ENCODE measurements at regions not wholly inside any gene's neighbourhood (a gene's known extent, or its start where the extent isn't known, plus 50 kb on each side); places are given as distances from the start of the nearest gene placed in this dataset.
"Not testable (repeated sequence)": the region's sequence is repeated elsewhere in the genome, so short reads cannot be mapped to it uniquely, and the experiment has no call there.

GRCh38 chr13:50452028-50452427, 391.5 kb downstream of the DLEU7 start:
- no peak for DNase-seq (ENCODE audit: low read depth, low spot score)

GRCh38 chr13:50452756-50453155, 390.7 kb downstream of the DLEU7 start:
- no peak for DNase-seq (ENCODE audit: low read depth, low spot score)

GRCh38 chr13:50453188-50453587, 390.3 kb downstream of the DLEU7 start:
- no peak for DNase-seq (ENCODE audit: low read depth, low spot score)

- DNase-seq (ENCODE audit: low read depth, low spot score) = no peak
Observed at GRCh38 chr13:50456111-50456510, 387.4 kb downstream of the DLEU7 start.

- no peak for DNase-seq (ENCODE audit: low read depth, low spot score)
Observed at GRCh38 chr13:50457415-50458393, 385.8 kb downstream of the DLEU7 start.

DNA sequence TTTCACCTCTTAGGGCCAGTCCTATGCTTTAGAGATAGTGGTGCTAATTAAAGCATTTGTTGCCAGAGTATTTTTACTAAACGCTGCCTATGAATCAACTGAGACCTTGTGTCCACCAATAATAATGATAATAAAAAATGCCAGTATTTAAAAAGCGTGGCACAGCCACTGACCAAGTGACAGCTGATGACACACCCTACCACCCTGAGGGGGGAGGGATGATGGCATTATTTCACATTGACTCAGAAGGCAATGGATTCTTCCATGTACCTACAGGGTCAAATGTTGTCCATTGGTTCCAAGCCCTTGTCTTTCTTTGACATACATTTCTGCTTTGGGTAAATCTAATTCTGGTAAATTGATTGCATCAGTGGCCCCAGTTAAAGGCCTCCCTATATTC, 384.4 kb downstream of the DLEU7 start:
- no peak for DNase-seq (ENCODE audit: low read depth, low spot score)

- no peak for DNase-seq (ENCODE audit: low read depth, low spot score)
Observed at GRCh38 chr13:50459658-50460057, 383.8 kb downstream of the DLEU7 start.

DNA sequence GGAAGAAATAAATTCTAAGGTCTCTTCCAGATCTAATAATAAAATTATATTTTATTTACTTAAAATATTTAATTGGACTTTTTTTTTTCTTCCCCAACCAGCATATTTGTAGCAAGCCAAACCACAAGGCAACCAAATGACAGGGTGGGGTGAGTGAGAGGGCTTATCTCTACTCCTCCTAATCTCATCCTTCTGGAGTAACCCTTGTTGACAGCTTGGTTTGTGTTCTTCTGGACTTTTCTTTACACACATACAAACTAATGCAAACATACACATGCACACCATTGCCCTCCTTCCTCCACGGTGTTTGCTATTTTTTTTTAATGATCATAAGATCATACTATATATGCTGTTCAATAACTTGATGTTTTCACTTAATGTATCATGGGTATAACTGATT, 383.1 kb downstream of the DLEU7 start:
- DNase-seq (ENCODE audit: low read depth, low spot score) = no peak

DNA sequence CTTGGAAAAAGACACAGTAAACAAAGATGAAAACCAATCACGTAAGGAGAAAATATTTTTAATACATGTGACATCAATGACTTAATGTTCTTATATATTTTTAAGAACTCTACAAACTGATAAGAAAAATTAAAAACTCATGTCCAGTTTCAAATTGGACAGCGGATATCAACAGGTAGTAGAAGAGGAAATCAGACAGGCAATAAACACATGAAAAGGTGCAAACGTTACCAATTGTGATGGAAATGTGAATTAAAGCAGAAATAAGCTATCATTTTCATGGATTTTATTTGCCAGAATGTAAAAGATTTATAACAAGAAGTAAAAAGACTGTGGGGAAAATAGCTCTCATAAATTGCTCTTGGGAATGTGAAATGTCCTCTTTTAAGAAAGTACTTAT, 382.3 kb downstream of the DLEU7 start:
- no peak for DNase-seq (ENCODE audit: low read depth, low spot score)

- DNase-seq (ENCODE audit: low read depth, low spot score) = no peak
Observed at GRCh38 chr13:50463719-50464118, 379.8 kb downstream of the DLEU7 start.

GRCh38 chr13:50464349-50465251, 378.9 kb downstream of the DLEU7 start:
- no peak for DNase-seq (ENCODE audit: low read depth, low spot score)

DNA sequence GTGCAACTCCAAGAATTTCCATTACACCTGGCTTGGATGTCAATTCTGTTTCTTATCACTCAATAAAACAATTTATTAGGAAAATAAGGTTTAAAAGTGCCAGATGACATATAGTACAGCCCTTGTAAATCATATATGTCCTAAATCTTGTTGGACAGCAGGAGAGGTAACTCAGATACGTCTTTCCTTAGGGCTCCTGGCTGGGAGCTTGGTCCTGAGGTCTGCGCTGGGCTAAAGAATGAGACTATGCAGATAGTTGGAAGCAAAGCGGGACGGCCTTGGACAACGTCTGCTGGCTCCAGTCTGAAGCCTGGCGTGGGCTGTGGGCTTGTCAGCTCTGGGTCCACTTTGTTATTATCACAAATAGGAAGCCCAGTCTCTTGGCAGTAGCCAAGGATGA, 377.0 kb downstream of the DLEU7 start:
- DNase-seq (ENCODE audit: low read depth, low spot score) = no peak

DNA sequence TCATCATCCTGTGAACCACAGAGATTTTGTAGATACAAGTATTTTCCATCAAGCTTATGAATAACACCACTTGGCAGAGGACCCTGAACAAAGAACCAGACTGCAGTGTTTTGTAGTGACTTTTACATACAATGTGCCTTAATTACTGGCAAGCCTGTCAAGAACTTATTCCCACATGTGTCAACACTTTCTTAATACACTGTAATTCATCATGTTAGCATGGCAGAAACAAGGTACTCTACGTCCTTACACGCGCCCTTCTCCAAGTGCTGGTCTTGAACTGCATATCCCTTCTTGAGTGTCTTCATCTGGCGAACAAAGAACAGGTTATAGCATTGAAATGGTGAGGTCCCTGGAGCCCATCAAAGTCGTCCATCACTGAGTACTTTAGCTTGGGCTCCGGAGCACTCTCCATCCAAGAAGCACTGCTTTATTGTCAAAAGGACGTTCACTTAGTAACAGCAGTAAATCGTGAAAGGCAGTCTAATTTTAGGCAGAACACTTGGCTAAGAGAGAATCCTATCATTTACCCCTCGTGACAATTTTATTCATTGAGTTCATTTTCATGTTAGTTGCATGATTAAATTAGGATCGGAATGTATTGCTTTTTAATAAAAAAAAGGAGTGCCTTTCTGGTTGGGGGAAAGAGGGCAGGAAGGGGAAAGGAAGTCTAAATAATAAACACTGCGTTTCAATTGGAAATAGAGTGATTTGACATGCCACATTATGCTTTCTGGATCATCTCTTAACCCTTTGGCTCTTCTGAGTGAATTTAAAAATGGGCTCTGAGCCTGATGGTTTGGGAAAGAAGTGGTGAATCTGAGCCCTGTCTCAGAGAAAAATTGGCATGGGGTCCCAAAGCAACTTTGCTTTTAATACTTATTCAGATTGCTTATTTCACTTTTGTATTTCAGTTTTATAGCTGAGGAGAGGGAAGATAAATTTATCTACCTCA, 376.1 kb downstream of the DLEU7 start:
- DNase-seq (ENCODE audit: low read depth, low spot score) = no peak

DNA sequence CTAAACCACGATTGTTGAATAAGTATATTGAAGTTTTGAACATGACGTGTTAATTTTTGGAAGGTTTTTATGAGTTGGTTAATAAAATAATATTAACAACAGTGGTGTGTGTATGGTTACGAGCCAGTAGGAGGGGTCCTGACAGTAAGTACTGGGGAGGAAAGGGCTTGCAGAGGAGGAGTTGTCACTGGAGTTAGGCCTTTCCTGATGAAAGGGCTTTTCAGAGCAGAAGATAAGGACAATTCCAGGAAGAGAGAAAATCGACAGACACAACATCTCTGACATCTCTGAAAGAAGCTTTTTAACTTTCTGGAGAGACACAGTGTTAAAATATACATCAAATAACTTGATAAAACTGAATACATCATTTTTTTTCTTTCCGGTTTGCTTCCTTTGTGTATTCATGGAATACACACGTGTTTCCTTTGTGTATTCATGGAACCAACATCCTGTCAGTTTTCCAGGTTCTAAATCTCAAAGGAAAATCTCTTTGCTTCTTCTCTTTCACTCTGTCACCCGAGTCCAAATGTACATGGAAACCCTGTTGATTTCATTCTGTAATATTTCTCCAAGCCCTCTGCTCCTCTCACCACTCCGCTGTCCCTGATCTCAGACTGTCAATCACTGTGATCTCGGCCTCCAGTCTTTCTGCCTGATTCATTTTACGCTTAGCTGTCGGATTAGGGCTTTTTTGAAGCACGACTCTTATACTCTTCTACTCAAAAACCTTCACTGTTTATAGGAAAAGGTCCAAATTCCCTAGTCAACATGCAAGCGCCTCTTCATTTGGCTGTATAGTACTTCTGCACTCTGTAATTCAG, 374.4 kb downstream of the DLEU7 start:
- DNase-seq (ENCODE audit: low read depth, low spot score) = no peak

GRCh38 chr13:50473050-50473449, 370.4 kb downstream of the DLEU7 start:
- not testable (repeated sequence) for DNase-seq (ENCODE audit: low read depth, low spot score)

DNA sequence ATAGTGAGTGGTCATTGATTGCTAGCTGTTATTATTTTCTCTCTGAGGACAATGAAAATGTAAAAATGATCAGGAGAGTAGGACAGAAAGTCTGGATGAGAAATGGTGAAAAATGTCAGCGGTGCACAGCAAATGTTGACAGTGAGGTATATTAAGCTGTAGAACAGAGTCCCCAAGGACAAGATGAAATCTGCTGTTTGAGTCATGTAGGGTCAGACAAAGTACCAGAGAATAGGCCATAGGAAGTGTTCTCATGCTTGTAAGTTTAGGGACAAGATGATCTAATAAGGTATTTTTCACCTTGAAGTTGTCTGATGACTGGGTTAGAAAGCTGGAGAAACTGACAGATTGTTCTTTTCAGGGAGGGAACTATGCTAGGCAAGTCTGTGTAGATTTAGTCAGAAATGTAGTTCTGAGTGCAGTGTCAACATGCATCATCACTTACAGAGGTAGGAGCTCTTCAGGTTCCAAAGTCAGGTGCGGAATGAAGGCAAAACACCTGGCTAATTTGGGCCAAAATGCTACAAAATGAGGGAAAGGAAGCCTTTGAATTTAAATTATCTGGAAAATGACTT, 369.3 kb downstream of the DLEU7 start:
- no peak for DNase-seq (ENCODE audit: low read depth, low spot score)

DNA sequence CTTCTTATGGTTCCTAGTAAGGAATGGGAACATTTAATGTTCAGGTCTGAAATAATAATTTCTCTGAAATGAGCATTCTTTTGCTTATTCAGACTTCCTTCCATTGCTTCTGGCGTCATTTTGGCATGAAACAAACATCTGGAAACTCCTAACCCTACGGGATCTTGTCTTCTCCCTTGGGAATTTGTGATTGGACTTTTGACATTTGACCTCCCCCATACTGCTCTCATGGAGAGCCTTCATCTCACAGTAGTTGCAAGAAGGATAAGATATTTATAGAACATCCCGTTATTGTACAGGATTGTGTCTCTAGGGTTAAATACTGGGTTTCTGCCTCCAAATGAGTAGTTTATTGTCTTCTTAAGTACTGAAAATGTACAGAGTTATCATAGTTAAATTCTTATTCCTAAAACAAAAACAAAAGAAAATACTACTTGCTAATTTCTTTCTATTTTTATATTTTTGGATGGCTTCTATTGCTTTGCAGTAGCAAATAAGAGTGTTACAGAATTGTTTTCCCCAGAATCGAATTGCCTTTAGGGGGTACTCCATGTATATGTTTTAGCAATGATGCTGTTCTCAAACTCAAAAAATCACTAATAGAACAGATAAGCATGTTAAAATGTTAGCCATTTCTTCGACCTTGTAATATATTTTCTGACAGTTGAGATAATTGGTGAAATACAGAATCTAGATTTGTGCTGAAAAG, 366.8 kb downstream of the DLEU7 start:
- no peak for DNase-seq (ENCODE audit: low read depth, low spot score)

DNA sequence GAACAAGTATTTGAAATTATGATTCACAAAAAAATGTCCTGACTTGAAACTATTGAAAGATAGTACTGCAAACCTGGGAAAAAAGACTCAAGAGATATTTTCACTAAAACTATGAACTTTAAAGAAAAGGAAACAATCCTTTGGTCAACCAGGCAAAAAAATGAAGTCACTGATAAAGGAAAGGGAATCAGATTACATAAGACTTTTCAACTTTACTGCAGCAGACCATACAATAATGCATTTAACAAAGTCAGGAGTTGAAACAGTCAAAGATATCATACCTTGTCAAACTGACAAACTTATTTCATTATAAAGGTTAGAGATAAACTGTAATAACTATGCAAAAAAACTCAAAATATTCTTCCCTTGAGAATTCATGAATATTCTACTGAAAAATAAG, 361.6 kb downstream of the DLEU7 start:
- no peak for DNase-seq (ENCODE audit: low read depth, low spot score)

GRCh38 chr13:50483416-50483815, 360.1 kb downstream of the DLEU7 start:
- DNase-seq (ENCODE audit: low read depth, low spot score) = no peak

All from iPS DF 19.7 (cell line).